GM12878 (cell line): ENCODE measurements at regions not wholly inside any gene's neighbourhood (a gene's known extent, or its start where the extent isn't known, plus 50 kb on each side); places are given as distances from the start of the nearest gene placed in this dataset.

Source experiments
- BHLHE40 ChIP-seq, 2 experiments: fragments of 450-650 bp in 1 of 2; IDR thresholded peaks; 2 replicates each; pipeline ENCODE4 v1.6.1; 2011 to 2017; ENCODE audit warnings: low read depth in 2 of 2, borderline replicate concordance in 1 of 2, improper control_type of control experiment in 1 of 2, low read length in 1 of 2, mild to moderate bottlenecking in 1 of 2
- CBFB ChIP-seq: IDR thresholded peaks from 2 replicates; pipeline ENCODE4 v1.6.1; 2016; ENCODE audit warnings: antibody characterized with exemption, low read depth
- EGR1 ChIP-seq, 2 experiments: IDR thresholded peaks; 1 replicate in 1 of 2; 2 replicates in 1 of 2; pipeline ENCODE4 v1.6.1; 2011 to 2012; ENCODE audit warnings: low read depth in 2 of 2, low read length in 2 of 2, borderline replicate concordance in 1 of 2, mild to moderate bottlenecking in 1 of 2, moderate library complexity in 1 of 2
- EP300 ChIP-seq, 2 experiments: fragments of 150-350 bp in 1 of 2; IDR thresholded peaks; 2 replicates each; pipeline ENCODE4 v1.6.1; 2011 to 2012; ENCODE audit warnings: low read depth in 2 of 2, low read length in 2 of 2, borderline replicate concordance in 1 of 2, improper control_type of control experiment in 1 of 2, inconsistent platforms in 1 of 2; ENCODE audit not compliant: control insufficient read depth in 1 of 2
- EZH2 ChIP-seq: IDR thresholded peaks from 2 replicates; pipeline ENCODE4 v1.6.1; 2012; ENCODE audit warnings: low read depth, mild to moderate bottlenecking, control low read depth, inconsistent platforms, low read length, borderline replicate concordance; ENCODE audit not compliant: control insufficient read depth
- FOXM1 ChIP-seq: IDR thresholded peaks from 2 replicates; pipeline ENCODE4 v1.6.1; 2012; ENCODE audit warnings: low read depth, mild to moderate bottlenecking, inconsistent platforms, low read length, moderate library complexity
- IKZF1 ChIP-seq: fragments of 450-650 bp; conservative IDR thresholded peaks from 2 replicates; pipeline ENCODE4 v1.6.1; 2017; ENCODE audit warnings: antibody characterized with exemption, mild to moderate bottlenecking
- KAT2A ChIP-seq: conservative IDR thresholded peaks from 2 replicates; pipeline ENCODE4 v1.6.1; 2011; ENCODE audit warnings: low read depth, low read length; ENCODE audit not compliant: control insufficient read depth
- LARP7 ChIP-seq: fragments of 450-650 bp; IDR thresholded peaks from 2 replicates; pipeline ENCODE4 v1.6.1; 2017; ENCODE audit warnings: mild to moderate bottlenecking
- NFYA ChIP-seq: IDR thresholded peaks from 2 replicates; pipeline ENCODE4 v1.6.1; 2011; ENCODE audit warnings: low read depth, mild to moderate bottlenecking, low read length, improper control_type of control experiment, borderline replicate concordance
- NFYB ChIP-seq: IDR thresholded peaks from 2 replicates; pipeline ENCODE4 v1.6.1; 2011; ENCODE audit warnings: low read depth, mild to moderate bottlenecking, low read length, improper control_type of control experiment, moderate library complexity; ENCODE audit not compliant: insufficient read depth
- PAX8 ChIP-seq: fragments of 450-650 bp; IDR thresholded peaks from 2 replicates; pipeline ENCODE4 v1.6.1; 2017; ENCODE audit warnings: mild to moderate bottlenecking, moderate library complexity
- RAD21 ChIP-seq: IDR thresholded peaks from 2 replicates; pipeline ENCODE4 v1.6.1; 2011; ENCODE audit warnings: mild to moderate bottlenecking, low read depth, low read length, moderate library complexity; ENCODE audit not compliant: insufficient read depth
- SIN3A ChIP-seq: IDR thresholded peaks from 2 replicates; pipeline ENCODE4 v1.6.1; 2012; ENCODE audit warnings: low read depth, low read length, improper control_type of control experiment
- SMAD1 ChIP-seq: fragments of 450-650 bp; IDR thresholded peaks from 2 replicates; pipeline ENCODE4 v1.6.1; 2018; ENCODE audit warnings: mild to moderate bottlenecking, low read depth; ENCODE audit not compliant: partially characterized antibody
- SMC3 ChIP-seq: IDR thresholded peaks from 2 replicates; pipeline ENCODE4 v1.6.1; 2011; ENCODE audit warnings: low read length, improper control_type of control experiment, borderline replicate concordance
- SRF ChIP-seq, 2 experiments: IDR thresholded peaks; 2 replicates each; pipeline ENCODE4 v1.6.1; 2011; ENCODE audit warnings: low read depth in 2 of 2, low read length in 2 of 2, mild to moderate bottlenecking in 1 of 2, moderate library complexity in 1 of 2
- TF ChIP-seq, protein P1 (sequence below): IDR thresholded peaks from 2 replicates; pipeline ENCODE4 v1.6.1; 2012; ENCODE audit warnings: low read depth, low read length, improper control_type of control experiment
- TF ChIP-seq, protein P2 (sequence below): IDR thresholded peaks from 2 replicates; pipeline ENCODE4 v1.6.1; 2011; ENCODE audit warnings: mild to moderate bottlenecking, low read depth, low read length, moderate library complexity; ENCODE audit not compliant: insufficient replicate concordance
- TF ChIP-seq, protein P3 (sequence below): fragments of 450-650 bp; IDR thresholded peaks from 2 replicates; pipeline ENCODE4 v1.6.1; 2017; ENCODE audit warnings: antibody characterized with exemption, mild to moderate bottlenecking, moderate library complexity
- TF ChIP-seq, protein P4 (sequence below): fragments of 450-650 bp; IDR thresholded peaks from 2 replicates; pipeline ENCODE4 v1.6.1; 2018; ENCODE audit warnings: borderline replicate concordance, mild to moderate bottlenecking; ENCODE audit not compliant: partially characterized antibody

DNA sequence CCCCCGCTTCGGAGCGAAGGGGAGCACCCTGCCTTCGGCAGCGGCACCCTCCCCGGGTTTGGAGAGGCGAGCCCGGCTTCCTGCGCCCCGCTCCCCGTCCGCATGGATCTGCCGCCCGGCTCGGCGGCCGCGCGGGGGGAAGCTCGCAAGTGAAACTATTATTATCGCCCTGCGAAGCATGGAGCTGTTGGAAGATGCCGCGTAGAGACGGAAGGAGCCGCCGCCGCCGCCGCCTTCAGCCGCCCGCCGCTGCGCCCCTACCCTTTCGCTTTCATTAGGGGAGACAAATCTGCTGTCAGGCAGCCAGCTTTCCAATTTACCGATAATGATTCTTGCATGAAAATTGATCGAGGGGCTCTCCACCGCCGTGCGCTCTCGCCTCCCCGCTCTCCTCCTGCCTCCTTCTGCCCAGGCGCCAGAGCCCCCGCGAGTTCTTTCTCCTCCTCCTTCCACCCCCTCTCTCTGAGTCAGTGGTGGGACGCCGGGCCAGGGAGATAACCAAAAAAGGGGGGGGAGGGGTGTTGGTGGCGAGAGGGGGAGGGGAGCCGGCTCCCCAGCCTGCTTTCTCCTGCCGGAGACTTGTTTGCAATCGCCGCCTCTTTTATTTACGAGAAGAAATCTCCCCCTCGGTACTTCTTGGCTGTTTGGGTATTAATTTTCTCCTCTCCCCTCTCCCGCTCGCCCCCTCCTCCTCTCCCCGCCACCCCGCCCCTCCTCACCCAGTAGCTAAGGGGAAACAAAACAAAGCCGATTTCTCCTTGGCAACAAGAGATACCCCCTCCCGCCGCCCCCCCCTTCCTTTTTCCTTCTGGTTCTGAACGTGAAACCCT, 58.0 kb upstream of the GSE1 start (continued):
- TF ChIP-seq NFYB (no peak), IKZF1 (peak; percentile 38), PAX8 (no peak), SIN3A (no peak), EGR1 (IDR thresholded peaks at IDR 0.05; ENCODE audit: borderline replicate concordance in 1 of 2, low read depth in 2 of 2, low read length in 2 of 2) (peak in 1 of 2 experiments; percentile 75; a peak in 2 of 3 replicates), RAD21 (0 out of 2 replicates have a peak, but pooled peaks have one; percentile 13), BHLHE40 (IDR thresholded peaks at IDR 0.05; ENCODE audit: borderline replicate concordance in 1 of 2, low read depth in 2 of 2, low read length in 1 of 2) (0 out of 4 replicates have a peak, but pooled peaks of 1 of the 2 experiments have one; percentile 3), SMC3 (no peak), LARP7 (peak; percentile 84), NFYA (no peak), CBFB (no peak), EP300 (IDR thresholded peaks at IDR 0.05; ENCODE audit: borderline replicate concordance in 1 of 2, control insufficient read depth in 1 of 2, low read depth in 2 of 2, low read length in 2 of 2) (no peak), EZH2 (no peak), SMAD1 (no peak), FOXM1 (no peak), KAT2A (no peak), SRF (IDR thresholded peaks at IDR 0.05; ENCODE audit: low read depth in 2 of 2, low read length in 2 of 2) (no peak)
- TF ChIP-seq, protein P1, sequence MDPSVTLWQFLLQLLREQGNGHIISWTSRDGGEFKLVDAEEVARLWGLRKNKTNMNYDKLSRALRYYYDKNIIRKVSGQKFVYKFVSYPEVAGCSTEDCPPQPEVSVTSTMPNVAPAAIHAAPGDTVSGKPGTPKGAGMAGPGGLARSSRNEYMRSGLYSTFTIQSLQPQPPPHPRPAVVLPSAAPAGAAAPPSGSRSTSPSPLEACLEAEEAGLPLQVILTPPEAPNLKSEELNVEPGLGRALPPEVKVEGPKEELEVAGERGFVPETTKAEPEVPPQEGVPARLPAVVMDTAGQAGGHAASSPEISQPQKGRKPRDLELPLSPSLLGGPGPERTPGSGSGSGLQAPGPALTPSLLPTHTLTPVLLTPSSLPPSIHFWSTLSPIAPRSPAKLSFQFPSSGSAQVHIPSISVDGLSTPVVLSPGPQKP = no peak
- TF ChIP-seq, protein P2, sequence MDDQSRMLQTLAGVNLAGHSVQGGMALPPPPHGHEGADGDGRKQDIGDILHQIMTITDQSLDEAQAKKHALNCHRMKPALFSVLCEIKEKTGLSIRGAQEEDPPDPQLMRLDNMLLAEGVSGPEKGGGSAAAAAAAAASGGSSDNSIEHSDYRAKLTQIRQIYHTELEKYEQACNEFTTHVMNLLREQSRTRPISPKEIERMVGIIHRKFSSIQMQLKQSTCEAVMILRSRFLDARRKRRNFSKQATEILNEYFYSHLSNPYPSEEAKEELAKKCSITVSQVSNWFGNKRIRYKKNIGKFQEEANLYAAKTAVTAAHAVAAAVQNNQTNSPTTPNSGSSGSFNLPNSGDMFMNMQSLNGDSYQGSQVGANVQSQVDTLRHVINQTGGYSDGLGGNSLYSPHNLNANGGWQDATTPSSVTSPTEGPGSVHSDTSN = no peak
- TF ChIP-seq, protein P3, sequence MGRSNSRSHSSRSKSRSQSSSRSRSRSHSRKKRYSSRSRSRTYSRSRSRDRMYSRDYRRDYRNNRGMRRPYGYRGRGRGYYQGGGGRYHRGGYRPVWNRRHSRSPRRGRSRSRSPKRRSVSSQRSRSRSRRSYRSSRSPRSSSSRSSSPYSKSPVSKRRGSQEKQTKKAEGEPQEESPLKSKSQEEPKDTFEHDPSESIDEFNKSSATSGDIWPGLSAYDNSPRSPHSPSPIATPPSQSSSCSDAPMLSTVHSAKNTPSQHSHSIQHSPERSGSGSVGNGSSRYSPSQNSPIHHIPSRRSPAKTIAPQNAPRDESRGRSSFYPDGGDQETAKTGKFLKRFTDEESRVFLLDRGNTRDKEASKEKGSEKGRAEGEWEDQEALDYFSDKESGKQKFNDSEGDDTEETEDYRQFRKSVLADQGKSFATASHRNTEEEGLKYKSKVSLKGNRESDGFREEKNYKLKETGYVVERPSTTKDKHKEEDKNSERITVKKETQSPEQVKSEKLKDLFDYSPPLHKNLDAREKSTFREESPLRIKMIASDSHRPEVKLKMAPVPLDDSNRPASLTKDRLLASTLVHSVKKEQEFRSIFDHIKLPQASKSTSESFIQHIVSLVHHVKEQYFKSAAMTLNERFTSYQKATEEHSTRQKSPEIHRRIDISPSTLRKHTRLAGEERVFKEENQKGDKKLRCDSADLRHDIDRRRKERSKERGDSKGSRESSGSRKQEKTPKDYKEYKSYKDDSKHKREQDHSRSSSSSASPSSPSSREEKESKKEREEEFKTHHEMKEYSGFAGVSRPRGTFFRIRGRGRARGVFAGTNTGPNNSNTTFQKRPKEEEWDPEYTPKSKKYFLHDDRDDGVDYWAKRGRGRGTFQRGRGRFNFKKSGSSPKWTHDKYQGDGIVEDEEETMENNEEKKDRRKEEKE = no peak
- TF ChIP-seq, protein P4, sequence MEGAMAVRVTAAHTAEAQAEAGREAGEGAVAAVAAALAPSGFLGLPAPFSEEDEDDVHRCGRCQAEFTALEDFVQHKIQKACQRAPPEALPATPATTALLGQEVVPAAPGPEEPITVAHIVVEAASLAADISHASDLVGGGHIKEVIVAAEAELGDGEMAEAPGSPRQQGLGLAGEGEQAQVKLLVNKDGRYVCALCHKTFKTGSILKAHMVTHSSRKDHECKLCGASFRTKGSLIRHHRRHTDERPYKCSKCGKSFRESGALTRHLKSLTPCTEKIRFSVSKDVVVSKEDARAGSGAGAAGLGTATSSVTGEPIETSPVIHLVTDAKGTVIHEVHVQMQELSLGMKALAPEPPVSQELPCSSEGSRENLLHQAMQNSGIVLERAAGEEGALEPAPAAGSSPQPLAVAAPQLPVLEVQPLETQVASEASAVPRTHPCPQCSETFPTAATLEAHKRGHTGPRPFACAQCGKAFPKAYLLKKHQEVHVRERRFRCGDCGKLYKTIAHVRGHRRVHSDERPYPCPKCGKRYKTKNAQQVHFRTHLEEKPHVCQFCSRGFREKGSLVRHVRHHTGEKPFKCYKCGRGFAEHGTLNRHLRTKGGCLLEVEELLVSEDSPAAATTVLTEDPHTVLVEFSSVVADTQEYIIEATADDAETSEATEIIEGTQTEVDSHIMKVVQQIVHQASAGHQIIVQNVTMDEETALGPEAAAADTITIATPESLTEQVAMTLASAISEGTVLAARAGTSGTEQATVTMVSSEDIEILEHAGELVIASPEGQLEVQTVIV = no peak
